CD14-positive monocyte (primary cell): ENCODE measurements at regions not wholly inside any gene's neighbourhood (a gene's known extent, or its start where the extent isn't known, plus 50 kb on each side); places are given as distances from the start of the nearest gene placed in this dataset.

ENCODE experiments used
- DNase-seq, 3 donors: peaks; one replicate each; pipeline ENCODE4 v3.0.0-alpha.2; 2011 to 2022
- H2AFZ ChIP-seq: 2 replicates; pipeline ENCODE4 v1.6.0; 2012; ENCODE audit warnings: mild to moderate bottlenecking, low read depth, low read length, inconsistent platforms; ENCODE audit not compliant: insufficient read depth, poor library complexity, severe bottlenecking
- H3K27ac ChIP-seq, 2 donors: 1 replicate in 1 of 2; 2 replicates in 1 of 2; pipeline ENCODE4 v1.5.1; 2012 to 2013; ENCODE audit warnings: low read length in 2 of 2, control low read depth in 1 of 2, inconsistent platforms in 1 of 2, low read depth in 1 of 2, mild to moderate bottlenecking in 1 of 2
- H3K27me3 ChIP-seq, 2 donors: one replicate each; pipeline versions ENCODE4 v1.6.0 to v1.6.1; 2011 to 2013; ENCODE audit warnings: low read length in 2 of 2; ENCODE audit not compliant: control insufficient read depth in 2 of 2, insufficient read depth in 2 of 2
- H3K36me3 ChIP-seq, 2 donors: replicated peaks in 1 of 2; 1 replicate in 1 of 2; 2 replicates in 1 of 2; pipeline versions ENCODE4 v1.5.1 to v1.6.1; 2012 to 2013; ENCODE audit warnings: low read length in 2 of 2, control low read depth in 1 of 2, inconsistent platforms in 1 of 2, mild to moderate bottlenecking in 1 of 2; ENCODE audit not compliant: insufficient read depth in 2 of 2, control insufficient read depth in 1 of 2
- H3K4me1 ChIP-seq, 2 donors: 1 replicate in 1 of 2; 2 replicates in 1 of 2; pipeline versions ENCODE4 v1.5.1 to v1.6.1; 2012 to 2013; ENCODE audit warnings: low read length in 2 of 2, control low read depth in 1 of 2, inconsistent platforms in 1 of 2, mild to moderate bottlenecking in 1 of 2, moderate library complexity in 1 of 2; ENCODE audit not compliant: insufficient read depth in 2 of 2, control insufficient read depth in 1 of 2
- H3K4me2 ChIP-seq: replicated peaks from 2 replicates; pipeline ENCODE3; 2012; ENCODE audit warnings: low read length, moderate library complexity, mild to moderate bottlenecking; ENCODE audit not compliant: poor library complexity, severe bottlenecking; ENCODE audit errors: extremely low read depth
- H3K4me3 ChIP-seq, 3 experiments: fragments of 200-600 bp in 1 of 3; sonication (generic) in 1 of 3; replicated peaks in 1 of 3; 1 replicate in 2 of 3; 2 replicates in 1 of 3; pipeline ENCODE4 v1.5.1; 2011 to 2013; ENCODE audit warnings: low read length in 3 of 3, mild to moderate bottlenecking in 3 of 3, control low read depth in 2 of 3, low read depth in 2 of 3, inconsistent platforms in 1 of 3, moderate library complexity in 1 of 3
- H3K79me2 ChIP-seq: 2 replicates; pipeline ENCODE4 v1.6.0; 2012; ENCODE audit warnings: mild to moderate bottlenecking, control low read depth, inconsistent platforms, low read length, moderate library complexity; ENCODE audit not compliant: insufficient read depth
- H3K9ac ChIP-seq: 2 replicates; pipeline ENCODE4 v1.6.0; 2017; ENCODE audit warnings: low read length, mild to moderate bottlenecking; ENCODE audit not compliant: insufficient read depth, poor library complexity, severe bottlenecking
- H3K9me3 ChIP-seq, 2 donors: replicated peaks in 1 of 2; 1 replicate in 1 of 2; 2 replicates in 1 of 2; pipeline versions ENCODE4 v1.5.1 to v1.6.1; 2012 to 2013; ENCODE audit warnings: low read length in 2 of 2, control low read depth in 1 of 2; ENCODE audit not compliant: control insufficient read depth in 1 of 2, insufficient read depth in 1 of 2
- H4K20me1 ChIP-seq: 2 replicates; pipeline ENCODE4 v1.6.0; 2012; ENCODE audit warnings: mild to moderate bottlenecking, low read length, control low read depth, moderate library complexity; ENCODE audit not compliant: insufficient read depth
- H3K27ac Mint-ChIP-seq, 7 donors: one replicate each; pipeline ENCODE4 v1.8.0; 2020; ENCODE audit warnings: mild to moderate bottlenecking in 7 of 7, mixed read lengths in 7 of 7, moderate library complexity in 6 of 7, inconsistent platforms in 2 of 7
- H3K27me3 Mint-ChIP-seq, 3 donors: one replicate each; pipeline ENCODE4 v1.8.0; 2021 to 2022; ENCODE audit warnings: low read depth in 3 of 3, mild to moderate bottlenecking in 3 of 3, mixed read lengths in 3 of 3, moderate library complexity in 3 of 3, inconsistent platforms in 1 of 3
- H3K36me3 Mint-ChIP-seq, 2 donors: one replicate each; pipeline ENCODE4 v1.8.0; 2020; ENCODE audit warnings: mixed read lengths in 2 of 2, inconsistent platforms in 1 of 2, mild to moderate bottlenecking in 1 of 2
- H3K4me1 Mint-ChIP-seq: one replicate; pipeline ENCODE4 v1.8.0; 2020; ENCODE audit warnings: mild to moderate bottlenecking, mixed read lengths
- H3K4me3 Mint-ChIP-seq, 2 donors: one replicate each; pipeline ENCODE4 v1.8.0; 2020; ENCODE audit warnings: mild to moderate bottlenecking in 2 of 2, mixed read lengths in 2 of 2, moderate library complexity in 1 of 2
- H3K9me3 Mint-ChIP-seq, 7 donors: one replicate each; pipeline ENCODE4 v1.8.0; 2020 to 2022; ENCODE audit warnings: mixed read lengths in 7 of 7, mild to moderate bottlenecking in 6 of 7, moderate library complexity in 6 of 7, inconsistent platforms in 2 of 7
- WGBS: methylation state at CpG from one replicate; pipeline ENCODE4 v1.1.5; 2013; ENCODE audit warnings: missing lambda C conversion rate; ENCODE audit not compliant: insufficient coverage; 5-methylcytosine and 5-hydroxymethylcytosine counted together
- intact Hi-C, 2 donors: fragments of 100-400 bp; cut with micrococcal nuclease; formaldehyde crosslinking; loops; one replicate each; pipeline versions ENCODE4 v1.15.0 to v1.15.1; 2023
- TF ChIP-seq, protein P1 (sequence below): fragments of 200-600 bp; IDR thresholded peaks from one replicate; pipeline ENCODE4 v1.8.0; 2022; ENCODE audit warnings: antibody characterized with exemption, mild to moderate bottlenecking

- no peaks in the 10 kb centered on the region for H3K27me3 Mint-ChIP-seq
- H3K9me3 Mint-ChIP-seq = peaks cover 0 to 11% (median 2%) of the 10 kb centered on the region in 7 donors
- Histone ChIP-seq H3K4me2 (no peak overlapping the region), H3K79me2 (no peaks in the 10 kb centered on the region), H3K27ac (no peak overlapping the region), H4K20me1 (no peaks in the 10 kb centered on the region), H3K4me1 (no peaks in the 10 kb centered on the region), H3K9ac (no peak overlapping the region), H3K36me3 (no peaks in the 10 kb centered on the region), H2AFZ (no peak overlapping the region), H3K4me3 (no peak overlapping the region), H3K9me3 (peaks cover 0 to 2% of the 10 kb centered on the region in 2 donors), H3K27me3 (no peaks in the 10 kb centered on the region)
- TF ChIP-seq, protein P1, sequence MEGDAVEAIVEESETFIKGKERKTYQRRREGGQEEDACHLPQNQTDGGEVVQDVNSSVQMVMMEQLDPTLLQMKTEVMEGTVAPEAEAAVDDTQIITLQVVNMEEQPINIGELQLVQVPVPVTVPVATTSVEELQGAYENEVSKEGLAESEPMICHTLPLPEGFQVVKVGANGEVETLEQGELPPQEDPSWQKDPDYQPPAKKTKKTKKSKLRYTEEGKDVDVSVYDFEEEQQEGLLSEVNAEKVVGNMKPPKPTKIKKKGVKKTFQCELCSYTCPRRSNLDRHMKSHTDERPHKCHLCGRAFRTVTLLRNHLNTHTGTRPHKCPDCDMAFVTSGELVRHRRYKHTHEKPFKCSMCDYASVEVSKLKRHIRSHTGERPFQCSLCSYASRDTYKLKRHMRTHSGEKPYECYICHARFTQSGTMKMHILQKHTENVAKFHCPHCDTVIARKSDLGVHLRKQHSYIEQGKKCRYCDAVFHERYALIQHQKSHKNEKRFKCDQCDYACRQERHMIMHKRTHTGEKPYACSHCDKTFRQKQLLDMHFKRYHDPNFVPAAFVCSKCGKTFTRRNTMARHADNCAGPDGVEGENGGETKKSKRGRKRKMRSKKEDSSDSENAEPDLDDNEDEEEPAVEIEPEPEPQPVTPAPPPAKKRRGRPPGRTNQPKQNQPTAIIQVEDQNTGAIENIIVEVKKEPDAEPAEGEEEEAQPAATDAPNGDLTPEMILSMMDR = no peak
- intact Hi-C loops = no loop called here
- DNase-seq = no peak
- H3K4me1 Mint-ChIP-seq = no peaks in the 10 kb centered on the region
- WGBS = no CpG with 5 or more reads among the region's 2 CpGs
- no peak overlapping the region for H3K4me3 Mint-ChIP-seq
- no peak overlapping the region for H3K27ac Mint-ChIP-seq
- H3K36me3 Mint-ChIP-seq = no peaks in the 10 kb centered on the region
Measured at GRCh38 chr13:90454002-90454636, 893.4 kb upstream of the MIR17HG start.

DNA sequence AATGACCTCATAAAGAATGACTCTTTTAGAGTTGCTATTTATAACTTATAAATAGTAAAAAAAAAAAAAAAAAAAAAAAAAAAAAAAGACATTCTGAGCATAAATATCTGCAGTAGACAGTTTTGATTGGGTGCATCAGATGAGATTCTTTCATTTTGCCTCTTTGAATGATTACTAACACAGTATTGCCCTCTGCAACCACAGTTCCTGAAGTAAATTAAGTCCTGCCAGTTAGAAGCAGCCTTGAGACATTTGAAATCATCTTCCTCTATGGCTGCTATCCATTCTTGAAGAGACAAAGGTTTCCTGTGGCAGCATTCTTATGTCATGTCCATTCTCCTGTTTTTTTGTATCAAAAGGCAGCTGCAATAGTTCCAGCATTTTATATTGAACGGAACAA lies 892.4 kb upstream of the MIR17HG start:
- Mint-ChIP-seq H3K4me3 (no peak overlapping the region), H3K4me1 (no peaks in the 10 kb centered on the region), H3K9me3 (peaks cover 0 to 11% (median 2%) of the 10 kb centered on the region in 7 donors), H3K27me3 (no peaks in the 10 kb centered on the region), H3K36me3 (no peaks in the 10 kb centered on the region), H3K27ac (no peak overlapping the region)
- DNase-seq = no peak
- Histone ChIP-seq H3K9me3 (peaks cover 0 to 2% of the 10 kb centered on the region in 2 donors), H2AFZ (no peak overlapping the region), H3K4me1 (no peaks in the 10 kb centered on the region), H3K79me2 (no peaks in the 10 kb centered on the region), H3K9ac (no peak overlapping the region), H3K36me3 (no peaks in the 10 kb centered on the region), H3K27ac (no peak overlapping the region), H3K4me2 (no peak overlapping the region), H3K27me3 (no peaks in the 10 kb centered on the region), H3K4me3 (no peak overlapping the region), H4K20me1 (no peaks in the 10 kb centered on the region)
- TF ChIP-seq, protein P1 = no peak
- intact Hi-C loops = no loop called here
- WGBS = no CpG with 5 or more reads among the region's 1 CpG
